Esophagus muscularis mucosa (tissue), 4 donors: ENCODE measurements at regions not wholly inside any gene's neighbourhood (a gene's known extent, or its start where the extent isn't known, plus 50 kb on each side); places are given as distances from the start of the nearest gene placed in this dataset.

Experiments
- DNase-seq: peaks from one replicate; pipeline ENCODE4 v3.0.0-alpha.2; 2017; ENCODE audit errors: extremely low spot score
- H3K27ac ChIP-seq, 4 donors: fragments of 200-600 bp; sonication (generic); replicated peaks in 1 of 4; 1 replicate in 3 of 4; 2 replicates in 1 of 4; pipeline ENCODE4 v1.5.1; 2016 to 2019; ENCODE audit warnings: mild to moderate bottlenecking in 1 of 4
- H3K27me3 ChIP-seq, 4 donors: fragments of 200-600 bp; sonication (generic); one replicate each; pipeline versions ENCODE4 v1.5.1 to v1.6.0; 2016 to 2019
- H3K36me3 ChIP-seq, 4 donors: fragments of 200-600 bp; sonication (generic); one replicate each; pipeline ENCODE4 v1.5.1; 2016 to 2019
- H3K4me1 ChIP-seq, 4 donors: fragments of 200-600 bp; sonication (generic); one replicate each; pipeline ENCODE4 v1.5.1; 2016 to 2019
- H3K4me3 ChIP-seq, 4 donors: fragments of 200-600 bp; sonication (generic); 1 replicate in 2 of 4; 2 replicates in 2 of 4; pipeline ENCODE4 v1.5.1; 2016 to 2019; ENCODE audit warnings: mild to moderate bottlenecking in 4 of 4, moderate library complexity in 1 of 4
- H3K9me3 ChIP-seq, 4 donors: fragments of 200-600 bp; sonication (generic); 1 replicate in 3 of 4; 2 replicates in 1 of 4; pipeline ENCODE4 v1.5.1; 2016 to 2019
- EP300 ChIP-seq: sonication (generic); formaldehyde crosslinking; IDR thresholded peaks from one replicate; pipeline ENCODE4 v1.6.1; 2017; ENCODE audit warnings: antibody characterized with exemption
- POLR2A ChIP-seq: fragments of 450-650 bp; IDR thresholded peaks from one replicate; pipeline ENCODE4 v1.6.1; 2017; ENCODE audit warnings: antibody characterized with exemption, moderate library complexity, mild to moderate bottlenecking, low read depth
- POLR2AphosphoS5 ChIP-seq, 2 donors: sonication (generic); formaldehyde crosslinking; IDR thresholded peaks; one replicate each; pipeline ENCODE4 v1.6.1; 2017; ENCODE audit warnings: antibody characterized with exemption in 2 of 2
- WGBS: methylation state at CpG from one replicate; pipeline ENCODE4 v1.1.5; 2018; 5-methylcytosine and 5-hydroxymethylcytosine counted together
- intact Hi-C: fragments of 100-400 bp; cut with DNase I; formaldehyde crosslinking; loops from one replicate; pipeline ENCODE4 v1.15.1; 2023
- TF ChIP-seq, protein P1 (sequence below), 3 experiments: fragments of 200-600 bp in 2 of 3; fragments of 450-650 bp in 1 of 3; sonication (generic) in 2 of 3; IDR thresholded peaks; one replicate each; pipeline ENCODE4 v1.5.1; 2017 to 2019; ENCODE audit warnings: antibody characterized with exemption in 3 of 3, mild to moderate bottlenecking in 2 of 3, moderate library complexity in 1 of 3

DNA sequence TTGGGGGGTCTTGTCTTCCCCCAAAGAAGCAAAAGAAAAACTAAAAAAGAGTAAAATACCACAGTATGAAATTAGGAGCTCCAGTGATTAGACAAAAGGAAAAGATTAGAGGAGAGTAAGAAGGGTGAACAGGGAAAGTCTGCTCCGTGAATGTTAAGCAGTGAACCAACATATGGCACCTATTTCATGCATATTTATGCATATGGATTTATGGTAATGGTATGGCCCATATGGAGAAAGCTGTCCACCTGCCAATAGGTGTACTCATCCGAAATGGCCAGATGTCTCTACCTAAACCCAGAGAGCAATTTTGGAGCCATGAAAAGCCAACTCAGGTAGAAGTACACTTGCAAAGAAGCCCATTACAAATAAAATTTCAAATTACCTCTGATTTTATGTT is 404.0 kb upstream of the RAB6C start:
- no peaks in the 10 kb centered on the region for H3K27me3 ChIP-seq
- no peaks in the 10 kb centered on the region for H3K4me1 ChIP-seq
- peaks cover 0 to 21% (median 8%) of the 10 kb centered on the region in 4 donors for H3K9me3 ChIP-seq
- no peaks in the 10 kb centered on the region for H3K36me3 ChIP-seq
- intact Hi-C loops = no loop called here
- 81% methylated on average over 2 of the region's 2 CpGs for WGBS
- no peak for DNase-seq
- no peak overlapping the region for H3K4me3 ChIP-seq
- H3K27ac ChIP-seq = no peak overlapping the region
- TF ChIP-seq POLR2A (no peak), POLR2AphosphoS5 (IDR thresholded peaks at IDR 0.05) (no peak), EP300 (no peak)
- TF ChIP-seq, protein P1, sequence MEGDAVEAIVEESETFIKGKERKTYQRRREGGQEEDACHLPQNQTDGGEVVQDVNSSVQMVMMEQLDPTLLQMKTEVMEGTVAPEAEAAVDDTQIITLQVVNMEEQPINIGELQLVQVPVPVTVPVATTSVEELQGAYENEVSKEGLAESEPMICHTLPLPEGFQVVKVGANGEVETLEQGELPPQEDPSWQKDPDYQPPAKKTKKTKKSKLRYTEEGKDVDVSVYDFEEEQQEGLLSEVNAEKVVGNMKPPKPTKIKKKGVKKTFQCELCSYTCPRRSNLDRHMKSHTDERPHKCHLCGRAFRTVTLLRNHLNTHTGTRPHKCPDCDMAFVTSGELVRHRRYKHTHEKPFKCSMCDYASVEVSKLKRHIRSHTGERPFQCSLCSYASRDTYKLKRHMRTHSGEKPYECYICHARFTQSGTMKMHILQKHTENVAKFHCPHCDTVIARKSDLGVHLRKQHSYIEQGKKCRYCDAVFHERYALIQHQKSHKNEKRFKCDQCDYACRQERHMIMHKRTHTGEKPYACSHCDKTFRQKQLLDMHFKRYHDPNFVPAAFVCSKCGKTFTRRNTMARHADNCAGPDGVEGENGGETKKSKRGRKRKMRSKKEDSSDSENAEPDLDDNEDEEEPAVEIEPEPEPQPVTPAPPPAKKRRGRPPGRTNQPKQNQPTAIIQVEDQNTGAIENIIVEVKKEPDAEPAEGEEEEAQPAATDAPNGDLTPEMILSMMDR (IDR thresholded peaks at IDR 0.05) = no peak

GRCh38 chr2:129575880-129576279 is 403.6 kb upstream of the RAB6C start:
- Histone ChIP-seq H3K27me3 (no peaks in the 10 kb centered on the region), H3K27ac (no peak overlapping the region), H3K4me1 (no peaks in the 10 kb centered on the region), H3K4me3 (no peak overlapping the region), H3K36me3 (no peaks in the 10 kb centered on the region), H3K9me3 (peaks cover 0 to 19% (median 8%) of the 10 kb centered on the region in 4 donors)
- intact Hi-C loops = no loop called here
- no peak for TF ChIP-seq POLR2A
- TF ChIP-seq EP300 = no peak
- no peak for TF ChIP-seq POLR2AphosphoS5 (IDR thresholded peaks at IDR 0.05)
- TF ChIP-seq, protein P1 (IDR thresholded peaks at IDR 0.05) = no peak
- 87% methylated on average over 4 of the region's 4 CpGs for whole genome bisulfite sequencing
- no peak for DNase-seq

GRCh38 chr2:129580001-129580400 is 399.5 kb upstream of the RAB6C start:
- no peaks in the 10 kb centered on the region for H3K36me3 ChIP-seq
- intact Hi-C loops = no loop called here
- TF ChIP-seq POLR2A (no peak), EP300 (no peak), POLR2AphosphoS5 (IDR thresholded peaks at IDR 0.05) (no peak)
- TF ChIP-seq, protein P1 (IDR thresholded peaks at IDR 0.05) = no peak
- H3K27me3 ChIP-seq = no peaks in the 10 kb centered on the region
- 89% methylated on average over 1 of the region's 1 CpG for WGBS
- no peak overlapping the region for H3K27ac ChIP-seq
- no peaks in the 10 kb centered on the region for H3K4me1 ChIP-seq
- no peak overlapping the region for H3K4me3 ChIP-seq
- DNase-seq = no peak
- peaks cover 0 to 16% (median 14%) of the 10 kb centered on the region in 4 donors for H3K9me3 ChIP-seq

DNA sequence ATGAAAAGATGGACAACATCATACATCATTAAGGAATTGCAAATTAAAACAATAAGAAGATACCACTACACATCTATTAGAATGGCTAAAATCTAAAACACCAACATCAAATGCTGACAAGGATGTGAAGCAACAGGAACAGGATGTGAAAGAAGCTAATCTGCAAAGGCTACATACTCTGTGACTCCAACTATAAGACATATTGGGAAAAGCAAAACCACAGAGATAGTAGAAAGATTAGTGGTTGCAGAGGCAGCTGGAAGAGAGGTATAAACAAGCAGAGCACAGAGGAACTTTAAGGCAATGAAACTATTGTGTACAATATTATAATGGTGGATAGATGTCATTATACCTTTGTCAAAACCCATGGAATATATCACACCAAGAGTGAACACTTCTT is 393.7 kb upstream of the RAB6C start:
- TF ChIP-seq POLR2AphosphoS5 (IDR thresholded peaks at IDR 0.05) (no peak), POLR2A (no peak), EP300 (no peak)
- TF ChIP-seq, protein P1 (IDR thresholded peaks at IDR 0.05) = no peak
- H3K27me3 ChIP-seq = peaks cover 0 to 26% (median 0%) of the 10 kb centered on the region in 4 donors
- no peak for DNase-seq
- H3K27ac ChIP-seq = no peak overlapping the region
- H3K9me3 ChIP-seq = peaks cover 0 to 15% (median 13%) of the 10 kb centered on the region in 4 donors
- H3K36me3 ChIP-seq = no peaks in the 10 kb centered on the region
- H3K4me1 ChIP-seq = no peaks in the 10 kb centered on the region
- intact Hi-C loops = no loop called here
- H3K4me3 ChIP-seq = no peak overlapping the region

DNA sequence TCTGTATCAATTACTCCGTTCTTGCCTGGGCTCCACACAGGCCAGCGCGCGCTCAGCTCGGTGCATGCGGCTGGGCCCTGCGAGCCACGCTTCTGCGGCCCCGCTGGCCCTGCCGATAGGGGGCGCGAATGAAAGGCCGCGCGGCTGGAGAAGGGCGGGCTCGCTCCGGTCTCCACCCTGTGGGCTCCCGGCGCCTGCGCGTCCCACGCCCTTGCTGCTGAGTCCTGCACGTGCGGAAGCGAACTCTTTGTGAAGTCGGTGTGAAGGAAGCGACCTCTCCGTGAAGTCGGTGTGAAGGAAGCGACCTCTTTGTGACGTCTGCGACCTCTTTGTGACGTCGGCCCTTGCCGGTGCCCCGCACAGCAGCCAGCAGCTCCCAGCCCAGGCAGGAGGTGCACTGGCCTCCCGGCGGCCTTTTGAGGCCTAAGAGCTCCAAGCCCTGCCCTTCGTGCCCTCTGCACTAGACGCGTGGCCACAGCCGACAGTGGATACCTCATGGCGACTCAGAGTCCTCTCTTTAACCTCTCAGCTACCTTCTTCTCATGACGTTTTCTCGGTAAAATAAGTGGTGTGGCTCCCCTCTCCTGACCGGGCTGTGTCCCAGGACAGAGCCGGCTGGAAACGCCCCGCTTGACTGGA is 391.9 kb upstream of the RAB6C start:
- no peak overlapping the region for H3K4me3 ChIP-seq
- peaks cover 0 to 26% (median 0%) of the 10 kb centered on the region in 4 donors for H3K27me3 ChIP-seq
- no peaks in the 10 kb centered on the region for H3K4me1 ChIP-seq
- DNase-seq = no peak
- H3K36me3 ChIP-seq = no peaks in the 10 kb centered on the region
- no peak for TF ChIP-seq POLR2AphosphoS5 (IDR thresholded peaks at IDR 0.05)
- no peak overlapping the region for H3K27ac ChIP-seq
- intact Hi-C loops = no loop called here
- no peaks in the 10 kb centered on the region for H3K9me3 ChIP-seq
- WGBS = 64% methylated on average over 35 of the region's 51 CpGs
